SK-MEL-5 (cell line): ENCODE measurements at regions not wholly inside any gene's neighbourhood (a gene's known extent, or its start where the extent isn't known, plus 50 kb on each side); places are given as distances from the start of the nearest gene placed in this dataset.

Source experiments
- DNase-seq: peaks from one replicate; pipeline ENCODE4 v3.0.0-alpha.2; 2016; ENCODE audit warnings: low read depth, low spot score
- in situ Hi-C: cut with HindIII; loops from 2 replicates; pipeline ENCODE4 v1.10.0; 2016; ENCODE audit warnings: low sequenced_read_pairs, high pct_unique_total_duplicates, low pct_unique_long_range_greater_than_20kb

GRCh38 chr13:33683376-33683775 is 134.6 kb upstream of the RFC3 start:
- in situ Hi-C loops = no loop called here
- no peak for DNase-seq

GRCh38 chr13:33684874-33685273 is 133.1 kb upstream of the RFC3 start:
- in situ Hi-C loops = no loop called here
- DNase-seq = no peak

GRCh38 chr13:33686772-33687480 is 131.0 kb upstream of the RFC3 start:
- no peak for DNase-seq
- in situ Hi-C loops = no loop called here

GRCh38 chr13:33690354-33690753 is 127.6 kb upstream of the RFC3 start:
- in situ Hi-C loops = no loop called here
- DNase-seq = no peak

GRCh38 chr13:33691980-33692379 is 126.0 kb upstream of the RFC3 start:
- no peak for DNase-seq

GRCh38 chr13:33692531-33692930 is 125.4 kb upstream of the RFC3 start:
- DNase-seq = no peak
- in situ Hi-C loops = no loop called here

More at GRCh38 chr13:33691980-33692379, 126.0 kb upstream of the RFC3 start:
- in situ Hi-C loops = no loop called here

GRCh38 chr13:33694546-33694945 is 123.4 kb upstream of the RFC3 start:
- in situ Hi-C loops = no loop called here

GRCh38 chr13:33696530-33696929 is 121.4 kb upstream of the RFC3 start:
- DNase-seq = no peak
- in situ Hi-C loops = no loop called here

More at GRCh38 chr13:33694546-33694945, 123.4 kb upstream of the RFC3 start:
- no peak for DNase-seq

GRCh38 chr13:33697926-33698325 is 120.0 kb upstream of the RFC3 start:
- in situ Hi-C loops = no loop called here
- no peak for DNase-seq

- in situ Hi-C loops = no loop called here
- no peak for DNase-seq
These were observed 110.5 kb upstream of the RFC3 start for GRCh38 chr13:33707449-33707848.

- DNase-seq = no peak
- in situ Hi-C loops = no loop called here
These were observed 107.0 kb upstream of the RFC3 start for GRCh38 chr13:33710924-33711323.

GRCh38 chr13:33711436-33711835 is 106.5 kb upstream of the RFC3 start:
- in situ Hi-C loops = no loop called here
- no peak for DNase-seq

GRCh38 chr13:33717775-33718174 is 100.2 kb upstream of the RFC3 start:
- DNase-seq = no peak
- in situ Hi-C loops = no loop called here

- peak; percentile 93 for DNase-seq
- in situ Hi-C loops = no loop called here
These were observed 96.2 kb upstream of the RFC3 start for GRCh38 chr13:33721724-33722123.

GRCh38 chr13:33722216-33722915 is 95.6 kb upstream of the RFC3 start:
- DNase-seq = no peak

GRCh38 chr13:33723365-33723764 is 94.6 kb upstream of the RFC3 start:
- in situ Hi-C loops = no loop called here
- peak; percentile 32 for DNase-seq

More at GRCh38 chr13:33722216-33722915, 95.6 kb upstream of the RFC3 start:
- in situ Hi-C loops = no loop called here

GRCh38 chr13:33723772-33724435 is 94.0 kb upstream of the RFC3 start:
- in situ Hi-C loops = no loop called here
- DNase-seq = peak; percentile 94

GRCh38 chr13:33725340-33725739 is 92.6 kb upstream of the RFC3 start:
- DNase-seq = no peak
- in situ Hi-C loops = no loop called here
